SK-N-SH (cell line): ENCODE measurements at regions not wholly inside any gene's neighbourhood (a gene's known extent, or its start where the extent isn't known, plus 50 kb on each side); places are given as distances from the start of the nearest gene placed in this dataset.

Experiments used
- CTCF ChIA-PET: fragments of 300-600, 350-600 bp; formaldehyde crosslinking; extraction: SDS; loops from one replicate; lab custom pipeline; 2021; lab: Yijun Ruan, JAX
- POLR2A ChIA-PET: fragments of 350-600 bp; sonication (Branson Sonifier 250); formaldehyde crosslinking; extraction: SDS; loops from one replicate; lab custom pipeline; 2020; ENCODE audit warnings: antibody characterized with exemption, inconsistent platforms; lab: Yijun Ruan, JAX
- DNase-seq: peaks from one replicate; pipeline ENCODE4 v3.0.0; 2012
- H2AFZ ChIP-seq: fragments of 200-600 bp; sonication (generic); 2 replicates; pipeline ENCODE4 v1.8.1; 2016; ENCODE audit warnings: antibody characterized with exemption, mild to moderate bottlenecking, low read depth
- H3F3A ChIP-seq: fragments of 200-600 bp; sonication (generic); replicated peaks from 2 replicates; pipeline ENCODE3; 2016; ENCODE audit warnings: antibody characterized with exemption, mild to moderate bottlenecking; ENCODE audit not compliant: insufficient read depth
- H3K27ac ChIP-seq, 2 experiments: fragments of 200-500 bp in 1 of 2; fragments of 200-600 bp in 1 of 2; sonication (Bioruptor generic) in 1 of 2; sonication (generic), shearing (Covaris generic) in 1 of 2; 2 replicates each; pipeline versions ENCODE4 v1.5.1 to v1.6.1; 2014 to 2016; ENCODE audit warnings: low read depth in 2 of 2, inconsistent platforms in 1 of 2, low read length in 1 of 2, mild to moderate bottlenecking in 1 of 2, mixed read lengths in 1 of 2
- H3K27me3 ChIP-seq: fragments of 200-600 bp; sonication (generic), shearing (Covaris generic); 2 replicates; pipeline ENCODE4 v1.6.1; 2016; ENCODE audit warnings: mixed run types; ENCODE audit not compliant: insufficient read depth
- H3K36me3 ChIP-seq, 2 experiments: fragments of 200-500 bp in 1 of 2; fragments of 200-600 bp in 1 of 2; sonication (Bioruptor generic) in 1 of 2; sonication (generic) in 1 of 2; replicated peaks in 1 of 2; 2 replicates each; pipeline versions ENCODE3 to v1.5.1; 2014 to 2016; ENCODE audit warnings: low read length in 1 of 2, mild to moderate bottlenecking in 1 of 2; ENCODE audit not compliant: insufficient read depth in 2 of 2, control insufficient read depth in 1 of 2
- H3K4me1 ChIP-seq, 2 experiments: fragments of 200-500 bp in 1 of 2; fragments of 200-600 bp in 1 of 2; sonication (Bioruptor generic) in 1 of 2; sonication (generic), shearing (Covaris generic) in 1 of 2; 2 replicates each; pipeline versions ENCODE4 v1.5.1 to v1.6.1; 2014 to 2016; ENCODE audit warnings: low read depth in 1 of 2, low read length in 1 of 2, mixed run types in 1 of 2; ENCODE audit not compliant: insufficient read depth in 2 of 2, control insufficient read depth in 1 of 2
- H3K4me2 ChIP-seq: fragments of 200-600 bp; sonication (generic), shearing (Covaris generic); 2 replicates; pipeline ENCODE4 v1.6.1; 2017; ENCODE audit warnings: mixed run types
- H3K4me3 ChIP-seq, 2 experiments: fragments of 200-500 bp in 1 of 2; fragments of 200-600 bp in 1 of 2; sonication (Bioruptor generic) in 1 of 2; sonication (generic), shearing (Covaris generic) in 1 of 2; 2 replicates each; pipeline versions ENCODE4 v1.5.1 to v1.8.1; 2014 to 2016; ENCODE audit warnings: low read depth in 2 of 2, inconsistent platforms in 1 of 2, low read length in 1 of 2, mild to moderate bottlenecking in 1 of 2, mixed read lengths in 1 of 2, moderate library complexity in 1 of 2
- H3K79me2 ChIP-seq: fragments of 200-600 bp; sonication (generic); 2 replicates; pipeline ENCODE4 v1.8.1; 2017; ENCODE audit warnings: mild to moderate bottlenecking; ENCODE audit not compliant: insufficient read depth
- H3K9ac ChIP-seq: fragments of 200-600 bp; sonication (generic); 2 replicates; pipeline ENCODE4 v1.6.1; 2017; ENCODE audit warnings: mixed run types
- H3K9me2 ChIP-seq: fragments of 200-600 bp; sonication (generic); 2 replicates; pipeline ENCODE4 v1.6.1; 2017; ENCODE audit warnings: mixed run types
- H3K9me3 ChIP-seq: fragments of 200-600 bp; sonication (generic); 2 replicates; pipeline ENCODE4 v1.6.1; 2017; ENCODE audit warnings: mixed run types, mild to moderate bottlenecking, moderate library complexity
- H4K20me1 ChIP-seq: fragments of 200-600 bp; sonication (generic); 2 replicates; pipeline ENCODE4 v1.6.1; 2017; ENCODE audit warnings: mild to moderate bottlenecking, mixed run types; ENCODE audit not compliant: insufficient read depth
- CHD2 ChIP-seq: fragments of 150-350 bp; IDR thresholded peaks from 2 replicates; pipeline ENCODE4 v1.6.1; 2018; ENCODE audit warnings: low read length; ENCODE audit not compliant: partially characterized antibody
- EP300 ChIP-seq, 2 experiments: IDR thresholded peaks; 2 replicates each; pipeline versions ENCODE4 v1.4.0 to v1.6.1; 2012; ENCODE audit warnings: borderline replicate concordance in 1 of 2, low read depth in 1 of 2, low read length in 1 of 2
- EZH2phosphoT487 ChIP-seq: fragments of 200-600 bp; sonication (generic); IDR thresholded peaks from 2 replicates; pipeline ENCODE4 v1.6.1; 2017; ENCODE audit warnings: low read depth, mixed run types, mild to moderate bottlenecking, antibody characterized with exemption, moderate library complexity, borderline replicate concordance
- FOSL2 ChIP-seq: IDR thresholded peaks from 2 replicates; pipeline ENCODE4 v1.4.0; 2012; ENCODE audit warnings: low read depth, mild to moderate bottlenecking, moderate library complexity, borderline replicate concordance
- FOXJ3 ChIP-seq: sonication (generic); formaldehyde crosslinking; IDR thresholded peaks from 2 replicates; pipeline ENCODE4 v1.5.1; 2020; ENCODE audit warnings: mild to moderate bottlenecking, missing genetic modification reagents
- JUND ChIP-seq: IDR thresholded peaks from 2 replicates; pipeline ENCODE4 v1.4.0; 2012
- MEF2A ChIP-seq: IDR thresholded peaks from 2 replicates; pipeline ENCODE4 v1.4.0; 2012; ENCODE audit warnings: low read depth, borderline replicate concordance
- MXI1 ChIP-seq: IDR thresholded peaks from 2 replicates; pipeline ENCODE4 v1.6.1; 2012; ENCODE audit warnings: mild to moderate bottlenecking, low read depth, low read length, improper control_type of control experiment
- NFIC ChIP-seq: IDR thresholded peaks from 2 replicates; pipeline ENCODE4 v1.4.0; 2012; ENCODE audit warnings: borderline replicate concordance
- NRF1 ChIP-seq: IDR thresholded peaks from 2 replicates; pipeline ENCODE4 v1.6.1; 2012; ENCODE audit warnings: low read depth, mild to moderate bottlenecking, low read length
- PBX3 ChIP-seq: IDR thresholded peaks from 2 replicates; pipeline ENCODE4; 2012
- POLR2AphosphoS5 ChIP-seq: IDR thresholded peaks from 2 replicates; pipeline ENCODE4 v1.6.1; 2012; ENCODE audit warnings: low read depth, low read length
- RAD21 ChIP-seq: IDR thresholded peaks from 2 replicates; pipeline ENCODE4 v1.6.1; 2012; ENCODE audit warnings: mild to moderate bottlenecking, low read length
- RCOR1 ChIP-seq: fragments of 150-350 bp; IDR thresholded peaks from 2 replicates; pipeline ENCODE4 v1.6.1; 2017; ENCODE audit warnings: antibody characterized with exemption, low read length
- REST ChIP-seq: IDR thresholded peaks from 2 replicates; pipeline ENCODE4 v1.6.1; 2012; ENCODE audit warnings: mild to moderate bottlenecking, low read depth, low read length, moderate library complexity
- SIN3A ChIP-seq: IDR thresholded peaks from 2 replicates; pipeline ENCODE4 v1.6.1; 2012; ENCODE audit warnings: low read depth, mild to moderate bottlenecking, low read length, moderate library complexity, borderline replicate concordance
- TCF12 ChIP-seq: IDR thresholded peaks from 2 replicates; pipeline ENCODE4 v1.4.0; 2012
- USF1 ChIP-seq: IDR thresholded peaks from 2 replicates; pipeline ENCODE4 v1.4.0; 2012; ENCODE audit warnings: low read depth, borderline replicate concordance
- YY1 ChIP-seq: IDR thresholded peaks from 2 replicates; pipeline ENCODE4 v1.4.0; 2012; ENCODE audit warnings: low read depth, mild to moderate bottlenecking
- ZBTB33 ChIP-seq: IDR thresholded peaks from 2 replicates; pipeline ENCODE4 v1.4.0; 2012; ENCODE audit warnings: low read depth, borderline replicate concordance
- WGBS: methylation state at CpG from one replicate; pipeline ENCODE4 v1.1.6; 2017; ENCODE audit warnings: low lambda C conversion rate; 5-methylcytosine and 5-hydroxymethylcytosine counted together
- TF ChIP-seq, protein P1 (sequence below): fragments of 150-350 bp; IDR thresholded peaks from 2 replicates; pipeline ENCODE4 v1.6.1; 2016; ENCODE audit warnings: mild to moderate bottlenecking, low read depth, low read length

DNA sequence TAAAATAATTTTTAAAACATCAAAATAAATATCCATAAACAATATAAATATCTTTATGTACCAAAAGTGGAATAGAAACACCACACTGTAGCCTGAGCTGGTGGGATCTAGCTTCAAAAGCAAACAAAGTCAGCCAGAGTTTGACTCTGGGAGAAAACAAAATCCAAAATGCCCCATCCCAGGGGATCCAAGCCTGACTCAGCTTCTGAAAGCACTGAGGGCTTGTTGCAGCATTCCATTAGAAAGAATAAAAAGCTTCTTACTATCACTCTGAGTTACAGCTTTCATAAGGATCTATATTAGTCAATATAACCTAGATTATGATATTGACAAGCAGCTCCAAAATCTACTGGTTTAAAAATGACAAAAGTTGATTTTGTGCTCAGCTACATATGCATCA, 149.7 kb upstream of the ANKRD50 start:
- Histone ChIP-seq H3K27ac (no peak overlapping the region), H3K9me2 (no peaks in the 10 kb centered on the region), H3K4me1 (peaks cover 0 to 5% of the 10 kb centered on the region in 2 experiments; a peak in 2 of 4 replicates), H2AFZ (no peak overlapping the region), H3F3A (no peaks in the 10 kb centered on the region), H4K20me1 (no peaks in the 10 kb centered on the region), H3K9me3 (no peaks in the 10 kb centered on the region), H3K4me3 (no peak overlapping the region), H3K9ac (no peak overlapping the region), H3K27me3 (no peaks in the 10 kb centered on the region), H3K79me2 (no peaks in the 10 kb centered on the region), H3K36me3 (no peaks in the 10 kb centered on the region), H3K4me2 (no peak overlapping the region)
- no peak for TF ChIP-seq POLR2AphosphoS5
- TF ChIP-seq MEF2A = no peak
- TF ChIP-seq USF1 = no peak
- no peak for TF ChIP-seq SIN3A
- TF ChIP-seq TCF12 = no peak
- TF ChIP-seq FOSL2 = no peak
- no peak for TF ChIP-seq RAD21
- no peak for TF ChIP-seq RCOR1
- no peak for TF ChIP-seq EP300 (IDR thresholded peaks at IDR 0.05; ENCODE audit: borderline replicate concordance in 1 of 2, low read depth in 1 of 2, low read length in 1 of 2)
- TF ChIP-seq CHD2 = no peak
- no peak for TF ChIP-seq NRF1
- no peak for TF ChIP-seq JUND
- TF ChIP-seq PBX3 = no peak
- TF ChIP-seq EZH2phosphoT487 = no peak
- no peak for TF ChIP-seq FOXJ3 (CRISPR knock-in tag)
- no peak for TF ChIP-seq NFIC
- no peak for TF ChIP-seq YY1
- TF ChIP-seq MXI1 = no peak
- DNase-seq = no peak
- POLR2A ChIA-PET = no interaction called here
- CTCF ChIA-PET = interaction anchor here (1.1 kb wide), 1 partner anchor 421 kb away, joined by 3 read pairs; no protein-coding TSS in a partner anchor

DNA sequence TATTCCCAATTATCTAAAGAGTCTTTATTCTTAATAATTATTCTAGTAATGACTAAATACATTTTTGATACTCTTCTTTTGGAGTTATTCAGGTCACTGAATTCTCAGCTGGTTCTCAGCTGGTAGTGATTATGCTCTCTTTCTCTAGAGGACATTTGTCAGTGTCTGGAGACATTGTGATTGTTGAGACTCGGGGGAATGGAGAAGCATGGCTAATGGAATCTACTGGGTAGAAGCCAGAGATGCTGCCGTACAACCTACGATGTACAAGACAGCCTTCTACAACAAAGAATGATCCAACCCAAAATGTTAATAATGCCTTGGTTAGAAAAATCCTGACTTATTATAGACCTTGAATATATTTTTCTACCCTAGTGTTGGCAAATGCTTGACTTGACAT, 149.2 kb upstream of the ANKRD50 start:
- ChIA-PET CTCF (interaction anchor here (1.1 kb wide), 1 partner anchor 422 kb away, joined by 3 read pairs; no protein-coding TSS in a partner anchor), POLR2A (no interaction called here)
- H3K9me2 ChIP-seq = no peaks in the 10 kb centered on the region
- H3K9ac ChIP-seq = no peak overlapping the region
- H3K27ac ChIP-seq = no peak overlapping the region
- no peak for DNase-seq
- WGBS = 94% methylated on average over 3 of the region's 3 CpGs
- H2AFZ ChIP-seq = no peak overlapping the region
- H3K4me3 ChIP-seq = no peak overlapping the region
- no peak overlapping the region for H3K4me2 ChIP-seq
- no peaks in the 10 kb centered on the region for H3K9me3 ChIP-seq
- peaks cover 0 to 5% of the 10 kb centered on the region in 2 experiments; a peak in 2 of 4 replicates for H3K4me1 ChIP-seq
- no peaks in the 10 kb centered on the region for H3K27me3 ChIP-seq
- no peaks in the 10 kb centered on the region for H3K36me3 ChIP-seq
- no peaks in the 10 kb centered on the region for H3F3A ChIP-seq
- H4K20me1 ChIP-seq = no peaks in the 10 kb centered on the region
- no peaks in the 10 kb centered on the region for H3K79me2 ChIP-seq
- TF ChIP-seq EP300 (IDR thresholded peaks at IDR 0.05; ENCODE audit: borderline replicate concordance in 1 of 2, low read depth in 1 of 2, low read length in 1 of 2) (no peak), REST (no peak), FOSL2 (no peak), EZH2phosphoT487 (no peak), ZBTB33 (no peak), NFIC (no peak), NRF1 (no peak)
- TF ChIP-seq, protein P1, sequence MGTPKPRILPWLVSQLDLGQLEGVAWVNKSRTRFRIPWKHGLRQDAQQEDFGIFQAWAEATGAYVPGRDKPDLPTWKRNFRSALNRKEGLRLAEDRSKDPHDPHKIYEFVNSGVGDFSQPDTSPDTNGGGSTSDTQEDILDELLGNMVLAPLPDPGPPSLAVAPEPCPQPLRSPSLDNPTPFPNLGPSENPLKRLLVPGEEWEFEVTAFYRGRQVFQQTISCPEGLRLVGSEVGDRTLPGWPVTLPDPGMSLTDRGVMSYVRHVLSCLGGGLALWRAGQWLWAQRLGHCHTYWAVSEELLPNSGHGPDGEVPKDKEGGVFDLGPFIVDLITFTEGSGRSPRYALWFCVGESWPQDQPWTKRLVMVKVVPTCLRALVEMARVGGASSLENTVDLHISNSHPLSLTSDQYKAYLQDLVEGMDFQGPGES = no peak
